HG03064 (cell line): ENCODE measurements at regions not wholly inside any gene's neighbourhood (a gene's known extent, or its start where the extent isn't known, plus 50 kb on each side); places are given as distances from the start of the nearest gene placed in this dataset.

Source experiments
- ATAC-seq: cut with Tn5 transposase; IDR thresholded peaks from one replicate; pipeline ENCODE4 v1.9.1; 2021; ENCODE audit warnings: low read depth; ENCODE audit not compliant: unreplicated experiment

DNA sequence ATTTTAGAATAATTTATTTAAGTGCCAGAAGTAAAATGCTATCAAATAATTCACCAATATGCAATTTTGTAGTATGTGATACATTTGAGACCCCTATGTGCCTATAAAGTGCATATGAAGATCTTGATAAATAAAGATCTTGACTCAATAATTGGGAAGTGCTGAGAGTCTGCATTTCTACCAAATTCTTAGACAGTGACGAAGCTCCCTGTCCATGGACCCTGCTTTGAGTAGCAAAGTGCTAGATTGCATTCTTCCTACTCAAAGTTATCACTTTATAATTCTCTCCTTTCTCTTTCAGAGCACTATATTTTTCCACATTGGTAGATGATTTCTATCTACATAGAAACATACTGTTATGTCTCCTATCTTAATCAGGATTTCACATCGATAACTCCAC, 1393.9 kb downstream of the ARAP2 start:
- no peak for ATAC-seq

DNA sequence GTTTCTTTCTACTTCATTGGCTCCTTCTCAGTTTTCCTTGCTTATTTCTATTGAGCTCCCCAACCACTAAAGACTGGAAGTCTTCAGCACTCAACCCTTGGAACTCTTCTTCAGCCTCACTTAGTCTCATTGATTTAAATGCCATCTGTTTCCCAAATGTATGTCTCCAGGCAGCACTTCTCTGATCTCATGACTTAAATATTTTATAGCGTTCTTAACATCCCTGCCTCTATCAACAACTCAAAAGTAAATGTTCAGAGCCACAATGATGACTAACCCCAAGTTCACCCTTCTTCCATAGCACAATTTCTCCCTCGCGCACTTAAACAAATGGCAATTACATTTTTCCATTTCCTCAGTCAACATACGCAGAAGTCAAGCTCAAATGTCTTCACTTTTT, 1393.3 kb downstream of the ARAP2 start:
- ATAC-seq: no peak

DNA sequence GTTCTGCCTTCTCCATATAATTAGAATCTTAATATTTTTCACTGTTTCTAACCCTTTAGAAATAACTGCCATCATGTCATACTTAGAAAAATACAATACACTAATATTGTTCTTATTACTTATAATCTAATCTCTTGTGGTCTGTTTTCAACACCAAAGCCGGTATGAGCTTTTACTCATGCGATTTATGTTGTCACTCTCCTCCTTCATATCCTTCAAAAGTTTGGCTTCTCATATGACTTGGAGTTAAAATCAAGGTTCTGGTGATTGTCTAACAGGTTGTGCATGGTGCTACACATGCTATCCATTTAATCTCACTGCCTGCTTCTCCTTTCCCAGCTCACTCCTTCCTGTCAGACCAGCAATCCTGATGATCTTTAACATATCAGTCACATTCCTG, 1392.9 kb downstream of the ARAP2 start:
- ATAC-seq: no peak

DNA sequence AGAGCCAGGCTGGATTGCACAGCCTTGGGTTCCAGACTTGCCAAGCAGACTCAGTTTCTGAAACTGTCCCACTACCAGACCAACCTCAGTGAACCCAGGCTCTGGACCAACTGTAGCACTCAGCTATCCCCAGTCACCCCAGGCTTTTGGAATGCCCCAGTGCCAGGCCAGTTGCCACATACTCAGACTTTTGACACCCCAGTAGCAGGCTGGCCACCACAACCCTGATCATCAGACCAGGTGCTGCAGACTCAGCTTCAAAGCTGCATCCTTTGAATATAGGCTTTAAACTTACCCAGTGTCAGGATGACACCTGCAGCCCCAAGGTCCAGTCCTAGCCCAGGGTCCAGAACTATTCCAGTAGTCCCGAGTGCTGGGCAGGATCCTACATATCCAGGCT, 1389.9 kb downstream of the ARAP2 start:
- ATAC-seq: no peak

DNA sequence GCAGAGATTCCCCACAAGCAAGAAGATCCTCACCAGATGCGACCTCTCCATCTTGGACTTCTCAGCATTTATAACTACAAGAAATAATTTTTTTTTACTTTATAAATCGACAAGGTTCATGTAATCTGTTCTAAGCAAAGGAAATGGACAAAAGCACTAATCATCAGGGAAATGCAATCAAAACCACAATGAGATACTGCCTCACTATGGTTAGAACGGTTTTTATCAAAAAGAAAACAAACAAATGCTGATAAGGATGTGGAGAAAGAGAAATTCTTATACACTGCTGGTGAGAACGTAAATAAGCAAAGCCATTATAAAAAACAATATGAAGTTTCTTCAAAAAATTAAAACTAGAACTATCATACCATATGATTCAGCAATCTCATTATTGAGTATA, 1382.6 kb downstream of the ARAP2 start:
- no peak for ATAC-seq

DNA sequence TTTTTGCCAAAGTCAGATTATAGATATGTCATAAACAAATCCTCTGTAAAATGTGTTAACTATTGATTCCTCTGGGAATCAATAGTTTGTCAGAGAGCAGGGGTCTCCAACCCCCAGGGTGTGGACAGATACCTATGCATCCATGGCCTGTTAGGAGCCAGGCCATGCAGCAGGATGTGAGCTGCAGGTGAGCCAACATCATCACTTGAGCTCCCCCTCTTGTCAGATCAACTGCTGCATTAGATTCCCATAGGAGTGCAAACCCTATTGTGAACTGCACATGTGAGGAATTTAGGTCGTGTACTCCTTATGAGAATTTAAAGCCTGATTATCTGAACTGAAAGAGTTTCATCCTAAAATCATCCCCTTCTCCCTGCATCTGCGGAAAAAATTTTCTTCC, 1365.4 kb downstream of the ARAP2 start:
- no peak for ATAC-seq

DNA sequence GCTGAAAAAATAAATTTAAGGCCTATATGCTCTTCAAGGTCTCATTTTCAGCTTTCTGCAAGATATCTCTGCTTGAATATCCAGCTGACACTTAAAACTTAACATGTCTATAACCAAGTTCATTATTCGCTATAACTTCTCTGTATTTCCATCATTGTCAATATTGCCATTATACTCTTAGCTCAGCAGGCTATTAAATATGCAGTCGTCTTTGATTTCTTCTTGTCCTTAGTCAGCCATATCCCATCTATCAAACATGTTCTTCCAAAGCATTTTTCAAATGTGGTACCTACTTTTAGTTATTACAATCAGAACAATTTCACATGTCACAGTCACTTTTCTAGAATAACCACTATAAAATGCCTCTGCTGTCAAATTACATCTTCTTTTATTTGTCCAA, 1364.1 kb downstream of the ARAP2 start:
- ATAC-seq: no peak

DNA sequence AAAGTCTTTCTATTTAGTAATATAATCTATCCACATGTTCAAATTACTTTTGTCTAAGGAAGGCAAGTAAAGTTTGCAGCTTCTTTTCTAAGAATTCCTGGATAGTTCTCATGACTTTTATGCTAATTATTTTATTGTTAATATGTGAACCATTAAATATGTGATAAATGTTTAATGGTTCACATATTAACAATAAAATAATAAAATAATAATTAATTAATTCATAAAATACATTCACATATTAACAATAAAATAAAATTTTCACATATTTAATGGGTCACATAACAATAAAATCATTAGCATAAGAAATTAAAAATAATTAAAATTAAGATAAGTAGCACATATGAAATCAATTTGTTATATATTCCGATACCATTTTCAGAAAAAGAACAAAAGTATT, 1352.4 kb downstream of the ARAP2 start:
- ATAC-seq: no peak

DNA sequence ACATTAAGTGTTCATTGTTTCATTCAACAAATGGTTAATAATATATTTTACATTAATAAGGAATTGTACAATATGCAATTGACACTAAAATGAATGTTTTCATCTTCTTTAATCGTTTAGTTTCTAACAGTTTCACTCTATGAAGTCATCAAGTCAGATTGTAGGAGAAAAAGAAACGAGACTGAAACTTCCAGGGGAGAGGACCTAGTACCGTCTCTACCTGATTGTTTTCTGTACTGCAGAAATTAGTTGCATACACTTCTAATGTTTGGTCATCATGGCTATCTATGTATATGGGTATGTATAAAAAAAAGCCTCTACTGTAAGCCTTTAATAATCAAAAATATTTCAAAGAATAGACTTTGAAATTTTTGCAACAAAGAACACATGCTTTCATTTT, 1350.9 kb downstream of the ARAP2 start:
- ATAC-seq: no peak

DNA sequence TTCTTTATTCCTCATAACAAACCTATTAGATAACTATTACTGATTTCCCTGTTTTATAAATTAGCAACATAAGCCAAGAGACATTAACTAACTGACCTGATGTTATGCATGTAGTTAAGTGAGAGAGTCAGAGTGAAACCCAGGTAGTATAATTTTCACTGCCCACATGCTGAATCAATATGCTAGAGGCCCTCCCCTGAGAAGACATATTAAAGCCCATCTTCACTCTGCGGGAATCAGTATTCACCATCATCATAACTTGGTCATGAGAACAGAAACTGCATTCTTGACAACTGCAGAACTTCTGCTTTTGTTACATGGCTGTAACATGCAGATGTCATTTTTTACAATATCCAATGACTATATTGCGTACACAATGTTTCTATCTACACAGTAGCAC, 1324.3 kb downstream of the ARAP2 start:
- no peak for ATAC-seq

DNA sequence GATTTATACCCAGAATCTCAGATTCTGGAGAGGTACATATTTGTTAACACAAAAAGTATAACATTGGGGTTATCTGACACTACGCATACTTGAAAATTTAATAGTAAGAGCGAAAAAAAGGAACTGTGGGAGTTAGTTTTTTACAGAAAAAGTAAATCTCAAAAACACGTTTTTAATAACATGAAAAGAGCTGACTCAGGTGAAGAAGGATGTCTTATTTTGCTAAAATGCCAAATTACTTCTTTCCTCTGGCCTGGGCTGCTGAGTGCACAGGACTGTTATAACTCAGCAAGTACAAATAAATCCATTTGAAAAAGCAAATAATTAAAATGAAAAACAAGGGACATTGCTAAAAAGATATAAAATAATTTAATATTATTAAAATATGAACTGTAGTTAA, 1322.9 kb downstream of the ARAP2 start:
- no peak for ATAC-seq

DNA sequence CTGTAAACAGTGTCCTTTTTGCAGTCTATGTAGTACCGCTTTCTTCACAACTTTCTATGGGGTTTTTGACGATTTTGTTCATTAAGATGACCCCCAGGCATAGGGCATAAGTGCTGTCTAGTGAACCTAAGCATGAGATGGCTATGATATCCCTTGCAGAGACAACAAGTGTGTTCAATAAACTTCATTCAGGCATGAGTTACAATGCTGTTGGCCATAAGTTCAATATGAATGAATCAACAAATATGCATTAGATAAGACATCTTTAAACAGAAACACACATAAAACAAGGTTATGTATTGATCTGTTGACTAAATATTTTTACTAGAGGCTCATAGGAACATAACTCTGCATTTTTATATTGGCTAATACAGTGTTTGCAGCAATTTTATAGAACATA, 1322.0 kb downstream of the ARAP2 start:
- no peak for ATAC-seq

DNA sequence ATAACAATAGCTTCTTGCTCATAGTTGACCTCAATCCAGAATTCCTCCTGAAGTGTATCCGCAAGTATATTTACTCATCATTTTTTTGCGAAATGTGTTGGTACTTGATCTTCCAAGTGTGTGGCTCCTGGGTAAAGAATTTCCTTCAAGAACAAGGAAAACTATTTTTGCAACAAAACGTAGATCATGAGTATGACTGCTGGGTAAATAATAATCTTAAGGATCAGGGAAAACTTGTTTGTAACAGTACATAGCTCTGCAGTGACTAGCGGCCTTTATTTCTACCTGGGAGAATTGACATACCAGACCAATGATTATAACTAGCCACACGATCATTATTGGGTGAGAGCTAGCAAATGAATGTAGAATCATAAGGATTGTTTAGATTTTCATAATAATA, 1311.7 kb downstream of the ARAP2 start:
- no peak for ATAC-seq

DNA sequence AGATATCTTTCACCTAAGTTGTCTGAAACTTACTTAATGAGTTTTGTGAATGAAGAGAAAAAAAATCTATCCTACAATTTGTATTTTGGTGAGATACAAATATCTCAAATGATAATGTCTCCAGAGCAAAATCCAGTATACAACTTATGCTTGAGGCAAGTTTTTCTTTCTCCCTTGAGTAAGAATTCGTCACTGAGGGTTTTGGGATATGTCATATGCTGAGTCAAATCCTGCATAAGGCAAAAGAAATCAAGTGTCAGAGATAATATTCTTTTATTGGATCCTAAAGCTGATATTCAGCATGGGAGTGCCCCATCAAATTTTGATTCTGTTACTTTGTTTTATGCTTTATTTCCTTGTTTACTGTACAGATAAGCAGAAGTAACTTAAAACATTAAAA, 1308.6 kb downstream of the ARAP2 start:
- no peak for ATAC-seq

DNA sequence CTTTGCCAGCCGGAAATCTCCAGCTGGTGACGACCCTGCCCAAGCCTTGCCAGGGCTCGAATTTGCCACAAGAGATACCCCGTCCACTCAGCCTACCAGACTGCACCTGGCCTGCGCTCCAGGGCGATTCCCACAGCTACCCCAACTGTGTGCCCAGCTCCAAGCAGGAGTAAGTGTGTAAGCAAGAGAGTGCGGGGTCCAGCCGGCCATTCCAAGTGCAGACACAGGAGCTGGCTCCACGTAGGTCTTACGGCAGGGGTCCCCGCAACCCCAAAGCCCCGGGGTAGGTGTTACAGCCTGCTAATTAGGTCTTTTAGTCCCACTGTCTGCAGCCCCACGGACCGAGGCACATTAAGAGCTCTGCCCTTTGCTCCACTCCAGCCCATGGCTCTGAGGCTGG, 1305.2 kb downstream of the ARAP2 start:
- no peak for ATAC-seq

DNA sequence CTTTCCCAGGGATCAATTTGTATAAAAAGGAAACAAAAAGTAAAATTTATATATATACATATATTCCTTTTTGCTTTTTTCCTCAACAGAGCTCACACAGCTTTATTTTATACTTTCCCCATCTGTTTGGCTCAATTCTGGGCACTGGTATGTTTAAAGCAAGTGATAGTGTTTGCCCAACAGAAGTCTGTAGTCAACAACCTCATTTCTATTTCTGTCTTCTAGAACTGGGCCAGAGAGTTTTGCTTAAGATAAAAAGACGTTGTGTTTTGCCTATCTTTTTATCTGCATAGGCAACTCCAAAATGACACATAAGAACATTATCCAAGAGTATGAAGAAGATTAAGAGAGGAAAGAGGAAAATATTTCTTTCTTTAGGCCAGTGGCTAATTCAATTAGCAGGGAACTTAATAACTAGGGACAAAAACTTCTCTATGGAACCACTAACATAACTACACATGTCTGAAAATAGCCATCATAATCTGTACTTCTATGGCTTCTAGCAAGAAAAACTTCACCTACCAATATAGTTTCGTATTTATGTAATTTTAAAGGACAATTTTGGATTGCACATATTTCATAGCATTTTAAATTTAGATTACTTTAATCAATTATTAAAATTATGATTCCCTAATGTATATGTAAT, 1300.5 kb downstream of the ARAP2 start:
- ATAC-seq: no peak

DNA sequence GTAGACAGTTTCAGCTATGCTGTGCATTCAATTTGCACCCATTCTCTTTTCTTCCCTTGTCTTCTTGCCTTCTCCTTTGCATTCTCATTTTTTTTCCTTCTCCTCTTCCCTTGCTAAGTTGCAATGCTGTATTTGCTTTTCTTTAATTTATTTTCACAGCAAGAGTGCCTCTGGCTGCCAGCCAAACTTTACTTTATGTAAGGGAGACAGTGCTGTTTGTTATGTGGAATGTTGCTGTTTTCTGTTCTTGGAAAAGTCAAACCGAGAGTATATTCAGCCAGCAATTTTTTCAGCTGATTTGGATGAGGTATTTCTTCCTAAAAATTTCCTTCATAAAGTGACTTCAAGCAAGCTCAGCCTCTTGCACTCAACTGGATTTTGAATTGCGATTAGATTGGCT, 1293.4 kb downstream of the ARAP2 start:
- ATAC-seq: no peak

DNA sequence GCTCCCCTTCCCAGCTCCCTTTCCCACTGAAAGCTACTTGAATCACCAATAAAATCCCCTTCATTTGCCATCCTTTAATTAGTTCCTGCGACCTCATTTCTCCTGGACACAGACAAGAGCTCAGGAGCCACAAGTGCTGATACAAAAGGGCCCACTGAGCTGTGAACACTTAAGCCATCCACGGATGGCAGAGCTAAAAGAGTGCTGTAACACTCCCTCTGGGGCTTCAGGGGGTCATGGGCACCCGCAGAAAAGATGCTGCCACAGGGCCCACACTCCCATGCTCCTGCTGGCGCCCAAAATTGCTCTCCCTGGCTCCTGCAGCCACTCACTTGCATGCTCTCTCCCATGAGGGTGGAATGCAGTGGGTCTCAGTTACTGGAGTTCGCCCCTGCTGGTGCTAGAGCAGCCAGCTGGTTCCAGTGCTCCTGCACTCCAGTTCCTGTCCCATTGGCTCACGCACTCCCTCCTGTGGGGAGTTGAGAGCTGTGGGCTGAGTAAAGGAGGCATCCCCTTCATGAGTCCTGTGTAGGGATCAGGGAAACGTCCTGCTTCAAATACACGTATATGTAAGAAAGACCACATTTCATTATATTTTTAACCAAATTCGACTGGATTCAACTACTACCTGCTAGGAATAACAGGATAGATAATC, 1291.0 kb downstream of the ARAP2 start:
- ATAC-seq: no peak

DNA sequence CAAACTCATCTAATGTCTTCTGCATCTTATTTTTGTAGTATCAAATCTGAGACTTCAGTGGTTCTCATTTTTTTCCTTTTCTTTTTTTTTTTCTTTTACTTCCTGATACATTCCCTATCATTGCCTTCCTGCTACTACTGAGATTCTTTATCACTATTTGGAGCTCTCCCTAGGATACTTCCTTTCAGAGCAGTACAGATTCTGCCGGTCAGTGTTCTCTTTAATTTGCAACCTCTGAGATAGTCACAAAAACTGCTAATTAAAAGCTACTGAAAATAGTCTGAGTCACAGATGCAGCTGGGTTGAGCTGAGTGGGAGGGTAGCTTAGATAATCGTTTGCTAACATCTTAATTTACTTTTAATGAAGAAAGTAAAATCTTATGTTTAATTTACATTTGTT, 1279.7 kb downstream of the ARAP2 start:
- no peak for ATAC-seq

DNA sequence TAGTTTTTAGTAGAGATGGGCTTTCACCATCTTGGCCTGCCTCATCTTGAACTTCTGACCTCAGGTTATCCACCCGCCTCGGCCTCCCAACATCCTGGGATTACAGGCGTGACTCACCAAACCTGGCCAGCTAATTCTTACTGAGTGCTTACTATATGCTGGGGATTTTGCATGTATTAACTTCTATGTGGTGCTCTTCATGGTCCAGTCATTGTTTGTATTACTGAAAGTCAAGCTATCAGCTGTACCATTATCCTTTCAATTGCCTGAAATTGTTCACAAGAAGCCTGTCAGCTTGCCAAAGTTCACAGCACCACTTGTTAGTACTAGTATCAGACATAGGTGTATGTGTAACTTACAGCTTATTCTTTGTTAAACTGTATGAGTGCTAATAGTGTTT, 1272.1 kb downstream of the ARAP2 start:
- ATAC-seq: no peak

DNA sequence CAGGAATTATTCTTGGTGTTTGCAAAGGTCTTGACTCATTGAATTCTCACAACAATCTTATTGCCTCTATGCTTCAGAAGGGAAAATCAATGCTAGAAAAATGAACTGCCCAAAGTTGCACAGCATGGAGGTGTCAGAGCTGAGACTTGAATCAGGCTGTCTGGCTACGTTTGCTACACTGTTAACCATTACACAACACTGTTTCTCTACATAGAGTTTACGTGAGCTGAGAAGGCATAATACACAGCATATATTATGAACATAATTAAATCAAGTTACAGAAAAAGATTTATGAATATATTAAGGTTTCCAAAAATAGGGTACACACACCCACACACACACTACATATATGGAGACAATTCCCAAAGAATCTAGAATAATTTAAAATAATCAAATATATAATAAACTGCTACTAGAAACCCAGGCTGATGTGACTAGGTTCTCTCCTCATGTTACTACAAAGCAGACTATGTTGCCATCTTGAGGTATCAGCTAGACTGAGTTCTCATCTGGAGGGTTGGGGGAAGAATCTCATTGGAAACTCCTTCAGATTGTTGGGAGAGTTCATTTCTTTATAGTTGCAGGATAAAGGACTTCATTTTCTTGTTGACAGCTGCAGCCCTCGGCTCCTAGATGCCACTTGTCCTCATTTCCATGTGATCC, 1270.5 kb downstream of the ARAP2 start:
- ATAC-seq: no peak

DNA sequence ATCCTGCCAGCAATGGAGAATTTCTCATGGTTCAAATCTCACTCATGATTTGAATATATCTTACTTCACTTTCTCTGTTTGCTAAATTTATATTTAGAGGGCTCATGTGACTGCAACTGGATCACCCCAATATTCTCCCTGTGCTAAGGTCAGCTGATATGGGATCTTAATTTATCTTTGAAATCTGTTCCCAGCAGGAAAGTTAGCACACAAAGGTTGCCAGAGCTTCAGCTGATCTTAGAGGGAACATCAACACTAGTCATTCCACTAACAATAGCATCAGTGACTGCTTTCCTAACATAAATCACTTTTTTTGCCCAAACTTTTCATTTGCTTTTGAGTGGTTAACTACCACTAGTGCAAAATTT, 1270.0 kb downstream of the ARAP2 start:
- ATAC-seq: no peak
